Choroid plexus epithelial cell (primary cell): ENCODE measurements at regions not wholly inside any gene's neighbourhood (a gene's known extent, or its start where the extent isn't known, plus 50 kb on each side); places are given as distances from the start of the nearest gene placed in this dataset.

Experiments
- DNase-seq: peaks from one replicate; pipeline ENCODE4 v3.0.0-alpha.2; 2010; ENCODE audit warnings: low read depth
- H3K4me3 ChIP-seq: 2 replicates; pipeline ENCODE4 v1.5.1; 2011; ENCODE audit warnings: low read depth, mild to moderate bottlenecking, control low read depth, low read length, moderate library complexity
- TF ChIP-seq, protein P1 (sequence below): conservative IDR thresholded peaks from 2 replicates; pipeline ENCODE4 v1.5.1; 2011; ENCODE audit warnings: low read depth, mild to moderate bottlenecking, control low read depth, inconsistent platforms, low read length, moderate library complexity

DNA sequence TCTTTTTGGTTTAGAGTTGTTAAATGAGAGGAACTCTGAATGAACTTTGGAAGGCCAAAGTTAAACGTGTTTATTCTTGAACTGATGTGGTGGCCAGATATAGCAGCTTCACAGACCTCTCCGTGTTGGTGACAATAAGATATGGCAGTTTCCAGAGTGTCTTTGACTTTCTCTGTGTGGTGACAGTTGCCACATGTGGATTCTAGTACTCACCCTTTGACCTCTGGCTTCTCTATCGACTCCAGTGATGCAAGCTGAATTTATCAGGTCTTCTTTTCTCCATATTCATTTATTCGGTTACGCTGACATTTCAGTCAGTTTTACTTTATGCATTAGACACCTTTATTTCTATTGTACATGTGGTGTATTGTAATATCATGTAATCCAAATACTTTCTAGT is 1469.5 kb downstream of the SLITRK1 start:
- DNase-seq, result no peak
- TF ChIP-seq, protein P1, sequence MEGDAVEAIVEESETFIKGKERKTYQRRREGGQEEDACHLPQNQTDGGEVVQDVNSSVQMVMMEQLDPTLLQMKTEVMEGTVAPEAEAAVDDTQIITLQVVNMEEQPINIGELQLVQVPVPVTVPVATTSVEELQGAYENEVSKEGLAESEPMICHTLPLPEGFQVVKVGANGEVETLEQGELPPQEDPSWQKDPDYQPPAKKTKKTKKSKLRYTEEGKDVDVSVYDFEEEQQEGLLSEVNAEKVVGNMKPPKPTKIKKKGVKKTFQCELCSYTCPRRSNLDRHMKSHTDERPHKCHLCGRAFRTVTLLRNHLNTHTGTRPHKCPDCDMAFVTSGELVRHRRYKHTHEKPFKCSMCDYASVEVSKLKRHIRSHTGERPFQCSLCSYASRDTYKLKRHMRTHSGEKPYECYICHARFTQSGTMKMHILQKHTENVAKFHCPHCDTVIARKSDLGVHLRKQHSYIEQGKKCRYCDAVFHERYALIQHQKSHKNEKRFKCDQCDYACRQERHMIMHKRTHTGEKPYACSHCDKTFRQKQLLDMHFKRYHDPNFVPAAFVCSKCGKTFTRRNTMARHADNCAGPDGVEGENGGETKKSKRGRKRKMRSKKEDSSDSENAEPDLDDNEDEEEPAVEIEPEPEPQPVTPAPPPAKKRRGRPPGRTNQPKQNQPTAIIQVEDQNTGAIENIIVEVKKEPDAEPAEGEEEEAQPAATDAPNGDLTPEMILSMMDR, result no peak
- no peak overlapping the region for H3K4me3 ChIP-seq

DNA sequence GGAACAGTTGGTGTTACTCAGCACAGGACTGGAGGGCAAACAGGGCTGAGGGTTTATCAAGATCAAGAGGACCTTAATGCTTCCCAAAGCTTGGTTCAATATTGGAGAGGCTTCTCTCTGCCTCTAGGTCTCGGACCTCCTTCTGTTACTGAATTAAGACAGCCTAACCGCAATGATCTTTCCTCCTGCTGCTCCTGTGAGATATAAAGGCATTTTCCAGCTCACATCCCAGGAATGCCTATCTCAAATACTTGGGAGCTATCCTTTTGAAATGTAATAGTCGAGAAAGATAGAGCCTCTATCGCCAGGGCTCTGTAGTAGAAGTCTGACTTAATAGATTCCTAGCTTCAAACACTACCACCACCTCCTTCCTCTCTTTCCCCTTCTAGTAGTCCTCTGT is 1475.0 kb downstream of the SLITRK1 start:
- H3K4me3 ChIP-seq, result no peak overlapping the region
- no peak for DNase-seq
- TF ChIP-seq, protein P1, result no peak

DNA sequence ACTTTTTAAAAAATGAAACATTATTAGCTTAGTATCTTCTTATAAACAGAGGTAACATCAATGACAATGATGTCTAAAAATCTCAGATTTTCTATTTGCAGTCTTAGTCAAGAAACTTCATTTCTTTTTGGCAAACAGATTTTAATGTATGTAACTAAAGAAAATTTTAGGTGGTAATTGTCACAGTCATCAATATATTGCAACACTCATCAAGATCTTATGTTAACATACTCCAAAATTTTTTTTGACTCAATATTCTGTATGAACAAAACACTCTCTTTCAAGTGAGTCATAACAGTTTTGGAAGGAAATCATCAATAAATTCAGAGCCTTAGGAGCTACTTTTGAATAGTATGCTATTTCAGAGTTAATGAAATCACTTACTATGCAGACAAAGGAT is 1507.6 kb downstream of the SLITRK1 start:
- DNase-seq, result no peak
- TF ChIP-seq, protein P1, result no peak
- H3K4me3 ChIP-seq, result no peak overlapping the region

DNA sequence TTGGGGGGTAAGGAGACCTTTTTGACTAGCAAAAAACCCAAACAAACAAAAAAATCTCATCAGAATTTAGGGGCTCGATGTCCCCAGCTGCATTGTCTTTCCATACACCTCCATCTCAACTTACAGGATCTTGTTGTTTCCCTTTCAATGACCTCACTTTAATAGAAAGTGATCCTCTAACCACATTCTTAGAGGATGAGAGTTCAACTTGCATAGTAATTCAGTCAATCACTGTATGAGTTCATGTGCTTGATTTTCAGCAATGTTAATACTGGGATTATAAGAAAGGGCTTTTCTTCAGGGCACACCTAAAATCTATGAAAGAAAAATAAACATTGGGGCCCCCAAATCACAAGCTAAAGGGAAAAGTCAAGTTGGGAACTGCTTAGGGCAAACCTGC is 1512.0 kb downstream of the SLITRK1 start:
- peak; percentile 36 for DNase-seq
- TF ChIP-seq, protein P1, result no peak
- no peak overlapping the region for H3K4me3 ChIP-seq

DNA sequence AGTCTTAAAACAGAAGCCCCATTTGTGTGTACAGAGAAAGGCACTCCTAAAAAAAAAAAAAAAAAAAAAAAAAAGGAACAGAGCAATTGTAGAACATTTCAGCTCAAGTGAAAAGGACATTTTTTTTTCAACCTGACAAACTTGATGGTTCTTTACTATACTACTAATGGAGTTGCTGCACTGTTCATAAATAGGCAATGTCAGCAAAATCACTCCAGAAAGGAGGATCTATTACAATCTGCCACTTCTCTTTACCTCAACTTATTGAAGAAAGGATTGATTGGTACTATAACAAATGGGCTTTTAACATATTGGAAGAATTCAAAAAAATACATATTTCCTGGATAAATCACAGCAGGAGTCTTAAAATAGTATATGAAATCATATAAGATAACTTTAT is 1517.7 kb downstream of the SLITRK1 start:
- no peak overlapping the region for H3K4me3 ChIP-seq
- TF ChIP-seq, protein P1, result no peak
- no peak for DNase-seq

DNA sequence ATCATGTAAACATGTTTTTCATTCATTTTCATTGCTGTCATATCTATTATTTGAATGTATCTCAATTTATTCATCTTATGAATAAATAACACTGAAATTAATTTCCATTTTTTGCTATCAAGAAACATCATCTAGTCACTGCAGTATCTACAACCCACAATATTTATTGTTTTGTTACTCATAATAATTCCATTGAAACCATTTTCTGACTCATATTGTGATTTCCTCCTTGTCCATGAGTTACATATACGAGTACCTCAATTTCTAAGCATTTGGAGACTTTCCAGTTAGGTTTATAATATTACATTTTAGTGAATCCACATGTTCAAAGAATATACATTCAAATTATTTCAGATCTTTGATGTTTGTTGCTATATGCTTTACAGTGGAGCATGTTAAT is 1524.0 kb downstream of the SLITRK1 start:
- TF ChIP-seq, protein P1, result no peak
- peak; percentile 4 for DNase-seq
- no peak overlapping the region for H3K4me3 ChIP-seq

DNA sequence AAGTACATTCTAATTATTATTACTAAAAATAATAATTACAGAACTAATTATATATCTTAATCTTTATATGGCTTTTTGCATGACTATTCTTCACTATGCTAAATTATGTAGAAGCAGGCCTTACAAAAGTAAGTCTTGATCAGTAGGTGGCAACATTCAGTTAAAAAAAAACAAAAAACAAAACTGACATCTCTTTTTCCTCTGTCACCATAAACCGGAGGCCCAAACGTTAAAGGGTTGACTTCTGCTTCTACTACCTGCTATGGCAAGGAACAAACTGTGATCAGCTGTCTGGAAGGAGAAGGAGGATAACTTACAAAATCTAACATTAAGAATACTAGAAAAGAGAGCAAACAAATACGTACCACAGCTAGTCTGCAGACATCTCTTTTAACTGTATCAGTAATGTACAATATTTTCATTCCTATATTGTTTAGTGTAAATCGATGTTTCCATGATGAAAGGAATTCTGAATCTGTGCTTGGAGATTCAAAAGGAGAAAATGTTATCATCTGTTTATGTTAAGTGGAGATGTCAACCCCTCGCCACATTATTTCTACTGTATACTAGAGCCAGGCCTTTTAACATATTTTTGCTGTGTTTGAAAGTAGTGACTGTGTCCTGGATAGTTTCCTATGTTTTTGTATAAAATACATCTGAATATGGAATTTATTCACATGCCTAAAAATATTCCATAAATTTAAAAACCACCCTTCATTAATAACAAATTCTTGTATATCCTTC is 1525.4 kb downstream of the SLITRK1 start:
- no peak overlapping the region for H3K4me3 ChIP-seq
- peak; percentile 39 for DNase-seq

More for the DNA sequence above, 1525.4 kb downstream of the SLITRK1 start:
- TF ChIP-seq, protein P1, result peak; percentile 34
